Peyer's patch (tissue), 4 donors: ENCODE measurements at regions not wholly inside any gene's neighbourhood (a gene's known extent, or its start where the extent isn't known, plus 50 kb on each side); places are given as distances from the start of the nearest gene placed in this dataset.

ENCODE experiments used
- DNase-seq, 3 donors: peaks; one replicate each; pipeline ENCODE4 v3.0.0-alpha.2; 2017 to 2019
- H3K27ac ChIP-seq, 4 donors: fragments of 200-600 bp; sonication (generic); one replicate each; pipeline ENCODE4 v1.5.1; 2016 to 2019
- H3K27me3 ChIP-seq, 2 donors: fragments of 200-600 bp; sonication (generic); one replicate each; pipeline ENCODE4 v1.5.1; 2019
- H3K36me3 ChIP-seq, 3 donors: fragments of 200-600 bp; sonication (generic); one replicate each; pipeline ENCODE4 v1.5.1; 2016 to 2019
- H3K4me1 ChIP-seq, 4 donors: fragments of 200-600 bp; sonication (generic); one replicate each; pipeline ENCODE4 v1.5.1; 2016 to 2019
- H3K4me3 ChIP-seq, 4 donors: fragments of 200-600 bp; sonication (generic); 1 replicate in 3 of 4; 2 replicates in 1 of 4; pipeline ENCODE4 v1.5.1; 2016 to 2019; ENCODE audit warnings: mild to moderate bottlenecking in 1 of 4
- H3K9me3 ChIP-seq, 4 donors: fragments of 200-600 bp; sonication (generic); one replicate each; pipeline ENCODE4 v1.5.1; 2016 to 2019; ENCODE audit warnings: mild to moderate bottlenecking in 1 of 4
- CTCF ChIP-seq, 6 experiments: fragments of 450-650 bp in 4 of 6; fragments of 200-600 bp in 2 of 6; sonication (generic) in 1 of 6; IDR thresholded peaks; one replicate each; pipeline ENCODE4 v1.5.1; 2017 to 2019; ENCODE audit warnings: antibody characterized with exemption in 6 of 6, mild to moderate bottlenecking in 3 of 6, moderate library complexity in 1 of 6
- POLR2A ChIP-seq, 2 donors: fragments of 450-650 bp; IDR thresholded peaks; one replicate each; pipeline ENCODE4 v1.5.1; 2017; ENCODE audit warnings: antibody characterized with exemption in 2 of 2, mild to moderate bottlenecking in 2 of 2, moderate library complexity in 2 of 2

DNA sequence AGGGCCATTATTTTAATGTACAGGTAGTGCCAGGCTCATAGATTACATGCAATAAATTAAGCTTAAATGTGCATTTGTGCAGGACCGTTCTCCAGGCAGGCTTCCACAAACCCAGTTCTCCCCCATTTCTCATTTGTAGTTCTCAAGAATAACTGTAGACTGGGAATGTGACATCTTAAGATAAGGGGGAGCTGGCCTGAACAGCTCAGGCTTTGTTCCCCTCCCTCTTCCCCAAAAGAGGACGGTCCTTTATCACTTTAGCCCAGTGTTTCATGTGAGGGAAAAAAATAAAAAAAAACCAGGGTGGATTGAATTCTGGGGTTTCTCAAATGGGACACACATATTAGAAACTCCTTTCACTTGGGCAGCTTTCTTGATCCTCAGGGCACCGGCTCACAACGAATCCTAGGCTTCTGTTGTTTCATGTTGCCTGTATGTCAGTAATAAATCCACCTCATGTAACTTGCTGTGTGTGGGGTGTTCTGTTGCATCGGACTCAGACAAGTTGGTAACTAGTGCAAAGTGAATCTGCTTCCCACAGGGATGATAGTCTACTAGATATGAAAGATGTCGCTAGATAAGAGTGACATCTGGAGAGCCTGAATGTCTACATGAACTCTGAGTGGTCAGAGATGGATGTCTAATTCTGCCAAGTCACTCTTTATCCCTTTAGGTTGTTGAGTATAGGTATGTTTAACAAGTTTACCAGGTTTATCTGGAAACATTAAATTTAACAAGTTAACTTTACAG is 2030.6 kb upstream of the NUDT12 start:
- H3K27me3 ChIP-seq = no peaks in the 10 kb centered on the region
- no peaks in the 10 kb centered on the region for H3K4me1 ChIP-seq
- TF ChIP-seq CTCF (IDR thresholded peaks at IDR 0.05) = no peak
- no peak for TF ChIP-seq POLR2A (IDR thresholded peaks at IDR 0.05)
- no peak overlapping the region for H3K4me3 ChIP-seq
- no peaks in the 10 kb centered on the region for H3K9me3 ChIP-seq
- H3K36me3 ChIP-seq = no peaks in the 10 kb centered on the region
- DNase-seq = no peak
- no peak overlapping the region for H3K27ac ChIP-seq

GRCh38 chr5:105587963-105588662 is 2025.5 kb upstream of the NUDT12 start:
- no peaks in the 10 kb centered on the region for H3K9me3 ChIP-seq
- H3K27me3 ChIP-seq = no peaks in the 10 kb centered on the region
- DNase-seq = no peak
- H3K4me3 ChIP-seq = no peak overlapping the region
- no peak overlapping the region for H3K27ac ChIP-seq
- TF ChIP-seq POLR2A (IDR thresholded peaks at IDR 0.05) (no peak), CTCF (IDR thresholded peaks at IDR 0.05) (no peak)
- H3K4me1 ChIP-seq = no peaks in the 10 kb centered on the region
- no peaks in the 10 kb centered on the region for H3K36me3 ChIP-seq

DNA sequence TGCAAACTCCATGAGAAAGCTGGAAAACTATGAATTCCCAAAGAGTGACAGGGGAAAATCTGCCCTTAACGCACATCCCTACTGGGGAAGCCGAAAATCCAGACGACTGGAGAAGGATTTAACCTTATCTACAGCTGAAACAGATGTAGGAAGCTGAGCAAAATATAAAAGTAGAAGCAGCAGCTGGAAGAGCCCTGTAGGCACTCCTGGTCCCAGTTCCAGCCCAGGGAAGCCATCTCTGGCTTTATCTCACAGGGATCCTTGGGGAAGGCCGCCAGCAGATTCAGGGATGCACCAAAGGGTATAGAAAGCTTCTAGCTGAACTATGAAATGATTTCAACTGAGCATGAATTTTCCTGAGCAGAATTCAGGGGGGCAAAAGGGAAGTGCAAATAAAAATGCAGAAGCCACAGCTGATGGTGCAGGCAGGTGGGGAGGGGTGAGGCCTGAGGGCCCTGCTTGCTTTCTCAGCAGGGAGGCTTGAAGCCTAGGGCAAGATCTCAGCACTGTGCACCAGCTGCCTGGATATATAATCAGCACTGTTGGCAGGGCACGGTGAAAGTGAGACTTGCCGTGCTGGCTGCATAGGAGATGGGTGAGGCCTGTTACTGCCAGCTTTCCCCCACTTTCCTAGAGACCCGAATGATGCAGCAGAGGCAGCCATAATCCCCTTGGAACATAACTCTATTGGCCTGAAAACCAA is 2019.5 kb upstream of the NUDT12 start:
- no peaks in the 10 kb centered on the region for H3K27me3 ChIP-seq
- no peak for TF ChIP-seq POLR2A (IDR thresholded peaks at IDR 0.05)
- TF ChIP-seq CTCF (IDR thresholded peaks at IDR 0.05) = no peak
- no peaks in the 10 kb centered on the region for H3K4me1 ChIP-seq
- no peak overlapping the region for H3K4me3 ChIP-seq
- no peaks in the 10 kb centered on the region for H3K9me3 ChIP-seq
- H3K36me3 ChIP-seq = no peaks in the 10 kb centered on the region
- DNase-seq = no peak
- no peak overlapping the region for H3K27ac ChIP-seq

- TF ChIP-seq CTCF (IDR thresholded peaks at IDR 0.05) = no peak
- no peak for TF ChIP-seq POLR2A (IDR thresholded peaks at IDR 0.05)
- Histone ChIP-seq H3K4me3 (no peak overlapping the region), H3K27me3 (no peaks in the 10 kb centered on the region), H3K4me1 (no peaks in the 10 kb centered on the region), H3K36me3 (no peaks in the 10 kb centered on the region), H3K9me3 (no peaks in the 10 kb centered on the region), H3K27ac (no peak overlapping the region)
- no peak for DNase-seq
Measured at GRCh38 chr5:105573575-105573974, 2011.0 kb upstream of the NUDT12 start.

DNA sequence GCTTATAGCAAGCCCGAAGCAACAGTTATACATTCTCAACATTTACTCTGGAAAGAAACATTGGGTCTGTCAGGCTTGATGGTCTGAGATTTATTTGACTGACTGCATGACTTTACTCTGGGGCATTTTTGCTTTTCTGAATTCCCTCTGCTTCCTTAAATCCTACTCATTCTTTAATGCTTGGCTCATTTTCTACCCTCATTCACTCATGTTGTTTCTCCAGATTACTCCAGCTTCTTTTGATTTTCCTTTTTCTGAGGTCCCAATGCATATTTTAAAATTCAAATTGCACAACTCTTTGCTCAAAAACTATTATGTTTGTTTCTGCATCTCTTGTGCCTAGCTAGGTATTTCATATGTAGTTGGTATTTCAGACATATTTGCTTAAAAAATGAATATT is 2002.9 kb upstream of the NUDT12 start:
- H3K4me3 ChIP-seq = no peak overlapping the region
- TF ChIP-seq POLR2A (IDR thresholded peaks at IDR 0.05) (no peak), CTCF (IDR thresholded peaks at IDR 0.05) (no peak)
- no peaks in the 10 kb centered on the region for H3K36me3 ChIP-seq
- H3K27me3 ChIP-seq = no peaks in the 10 kb centered on the region
- H3K27ac ChIP-seq = no peak overlapping the region
- no peaks in the 10 kb centered on the region for H3K4me1 ChIP-seq
- H3K9me3 ChIP-seq = no peaks in the 10 kb centered on the region
- DNase-seq = no peak
